ENCODE measurements at regions not wholly inside any gene's neighbourhood (a gene's known extent, or its start where the extent isn't known, plus 50 kb on each side); places are given as distances from the start of the nearest gene placed in this dataset.
"Not testable (repeated sequence)": the region's sequence is repeated elsewhere in the genome, so short reads cannot be mapped to it uniquely, and the experiment has no call there.

- no TSS peak for BruUV-seq (replicated peaks)
- H3K36me3 Mint-ChIP-seq (ENCODE audit: insufficient read depth, unreplicated experiment): no peaks in the 10 kb centered on the region
- H3K4me1 Mint-ChIP-seq (ENCODE audit: insufficient read depth, unreplicated experiment): no peaks in the 10 kb centered on the region
- H3K4me3 Mint-ChIP-seq (ENCODE audit: unreplicated experiment): no peak overlapping the region
- no peak for TF ChIP-seq CTCF (IDR thresholded peaks at IDR 0.05; ENCODE audit: unreplicated experiment)
- intact Hi-C loops (cut with micrococcal nuclease): no loop called here
- no peaks in the 10 kb centered on the region for H3K27me3 Mint-ChIP-seq (ENCODE audit: insufficient read depth, unreplicated experiment)
- no peak overlapping the region for H3K27ac Mint-ChIP-seq (ENCODE audit: low read depth, unreplicated experiment)
- ChIA-PET POLR2A (no interaction called here), CTCF (no interaction called here)
- no peak for DNase-seq (ENCODE audit: unreplicated experiment)
- H3K9me3 Mint-ChIP-seq (ENCODE audit: unreplicated experiment): no peaks in the 10 kb centered on the region
Measured at GRCh38 chr2:3899536-3900155, 196.3 kb downstream of the DCDC2C start.

- no TSS peak for BruUV-seq (replicated peaks)
- TF ChIP-seq CTCF (IDR thresholded peaks at IDR 0.05; ENCODE audit: unreplicated experiment): no peak
- ChIA-PET POLR2A (no interaction called here), CTCF (interaction anchor here (0.6 kb wide), 1 partner anchor 428 kb away, joined by 3 read pairs; no protein-coding TSS in a partner anchor)
- no peak overlapping the region for H3K27ac Mint-ChIP-seq (ENCODE audit: low read depth, unreplicated experiment)
- no peak overlapping the region for H3K4me3 Mint-ChIP-seq (ENCODE audit: unreplicated experiment)
- no peak for DNase-seq (ENCODE audit: unreplicated experiment)
- H3K9me3 Mint-ChIP-seq (ENCODE audit: unreplicated experiment): no peaks in the 10 kb centered on the region
- intact Hi-C loops (cut with micrococcal nuclease): no loop called here
- no peaks in the 10 kb centered on the region for H3K27me3 Mint-ChIP-seq (ENCODE audit: insufficient read depth, unreplicated experiment)
- H3K36me3 Mint-ChIP-seq (ENCODE audit: insufficient read depth, unreplicated experiment): no peaks in the 10 kb centered on the region
- no peaks in the 10 kb centered on the region for H3K4me1 Mint-ChIP-seq (ENCODE audit: insufficient read depth, unreplicated experiment)
Measured at GRCh38 chr2:3902131-3902530, 198.8 kb downstream of the DCDC2C start.

GRCh38 chr2:3904061-3904460, 200.7 kb downstream of the DCDC2C start:
- no TSS peak for BruUV-seq (replicated peaks)

GRCh38 chr2:3908498-3908897, 205.1 kb downstream of the DCDC2C start:
- POLR2A ChIA-PET: interaction anchor here (1.2 kb wide), 1 partner anchor 15 kb away, joined by 3 read pairs; no protein-coding TSS in a partner anchor
- H3K9me3 Mint-ChIP-seq (ENCODE audit: unreplicated experiment); intact Hi-C loops (cut with micrococcal nuclease); DNase-seq (ENCODE audit: unreplicated experiment); BruUV-seq (replicated peaks); H3K27me3 Mint-ChIP-seq (ENCODE audit: insufficient read depth, unreplicated experiment); H3K4me1 Mint-ChIP-seq (ENCODE audit: insufficient read depth, unreplicated experiment); H3K27ac Mint-ChIP-seq (ENCODE audit: low read depth, unreplicated experiment); H3K4me3 Mint-ChIP-seq (ENCODE audit: unreplicated experiment); H3K36me3 Mint-ChIP-seq (ENCODE audit: insufficient read depth, unreplicated experiment): not testable (repeated sequence)
- CTCF ChIA-PET: interaction anchor here (0.9 kb wide), 1 partner anchor 23 kb away, joined by 4 read pairs; no protein-coding TSS in a partner anchor

More at GRCh38 chr2:3904061-3904460, 200.7 kb downstream of the DCDC2C start:
- no peak for TF ChIP-seq CTCF (IDR thresholded peaks at IDR 0.05; ENCODE audit: unreplicated experiment)
- H3K4me1 Mint-ChIP-seq (ENCODE audit: insufficient read depth, unreplicated experiment): no peaks in the 10 kb centered on the region
- H3K4me3 Mint-ChIP-seq (ENCODE audit: unreplicated experiment): no peak overlapping the region
- intact Hi-C loops (cut with micrococcal nuclease): no loop called here
- H3K36me3 Mint-ChIP-seq (ENCODE audit: insufficient read depth, unreplicated experiment): no peaks in the 10 kb centered on the region
- DNase-seq (ENCODE audit: unreplicated experiment): no peak
- ChIA-PET CTCF (no interaction called here), POLR2A (no interaction called here)
- H3K9me3 Mint-ChIP-seq (ENCODE audit: unreplicated experiment): no peaks in the 10 kb centered on the region
- no peak overlapping the region for H3K27ac Mint-ChIP-seq (ENCODE audit: low read depth, unreplicated experiment)
- H3K27me3 Mint-ChIP-seq (ENCODE audit: insufficient read depth, unreplicated experiment): no peaks in the 10 kb centered on the region
